ENCODE measurements at regions not wholly inside any gene's neighbourhood (a gene's known extent, or its start where the extent isn't known, plus 50 kb on each side); places are given as distances from the start of the nearest gene placed in this dataset.
"Not testable (repeated sequence)": the region's sequence is repeated elsewhere in the genome, so short reads cannot be mapped to it uniquely, and the experiment has no call there.

- TF ChIP-seq CTCF (IDR thresholded peaks at IDR 0.05 in 2 of 3, conservative IDR thresholded peaks at IDR 0.05 in 1 of 3; ENCODE audit: control insufficient read depth in 2 of 3, extremely low read depth in 1 of 3, insufficient read depth in 1 of 3, low read depth in 3 of 3, low read length in 3 of 3); ATF3 (IDR thresholded peaks at IDR 0.05; ENCODE audit: borderline replicate concordance, extremely low read depth, low read depth, low read length); JUND (IDR thresholded peaks at IDR 0.05; ENCODE audit: low read depth, low read length); ZBED1 (IDR thresholded peaks at IDR 0.05; ENCODE audit: borderline replicate concordance); POLR2A (IDR thresholded peaks at IDR 0.05; ENCODE audit: low read depth, low read length): not testable (repeated sequence)
These were observed 367.8 kb upstream of the DPPA4 start for GRCh38 chr3:109705133-109705532.

Measured in GM12878 (cell line).